Liver (tissue), 3 donors: ENCODE measurements at regions not wholly inside any gene's neighbourhood (a gene's known extent, or its start where the extent isn't known, plus 50 kb on each side); places are given as distances from the start of the nearest gene placed in this dataset.

Experiments
- CTCF ChIP-seq: fragments of 150-350 bp; IDR thresholded peaks from 2 replicates; pipeline ENCODE4 v1.5.1; 2017; ENCODE audit warnings: improper control_type of control experiment, low read depth, low read length; ENCODE audit not compliant: missing input control
- EGR1 ChIP-seq, 2 donors: IDR thresholded peaks; 2 replicates each; pipeline ENCODE4 v1.6.1; 2016 to 2018; ENCODE audit warnings: antibody characterized with exemption in 2 of 2, low read depth in 2 of 2
- FOXA1 ChIP-seq: IDR thresholded peaks from 2 replicates; pipeline ENCODE4 v1.6.1; 2016; ENCODE audit warnings: antibody characterized with exemption
- HNF4G ChIP-seq: IDR thresholded peaks from 2 replicates; pipeline ENCODE4 v1.6.1; 2016; ENCODE audit warnings: antibody characterized with exemption
- RAD21 ChIP-seq, 2 donors: IDR thresholded peaks; 2 replicates each; pipeline ENCODE4 v1.6.1; 2016; ENCODE audit warnings: antibody characterized with exemption in 2 of 2, mild to moderate bottlenecking in 2 of 2
- TAF1 ChIP-seq: conservative IDR thresholded peaks from 2 replicates; pipeline ENCODE4 v1.6.1; 2016; ENCODE audit warnings: antibody characterized with exemption, mild to moderate bottlenecking
- TF ChIP-seq, protein P1 (sequence below): IDR thresholded peaks from 2 replicates; pipeline ENCODE4 v1.6.1; 2016; ENCODE audit warnings: antibody characterized with exemption
- donor health status: healthy.
- donor health status: healthy.

DNA sequence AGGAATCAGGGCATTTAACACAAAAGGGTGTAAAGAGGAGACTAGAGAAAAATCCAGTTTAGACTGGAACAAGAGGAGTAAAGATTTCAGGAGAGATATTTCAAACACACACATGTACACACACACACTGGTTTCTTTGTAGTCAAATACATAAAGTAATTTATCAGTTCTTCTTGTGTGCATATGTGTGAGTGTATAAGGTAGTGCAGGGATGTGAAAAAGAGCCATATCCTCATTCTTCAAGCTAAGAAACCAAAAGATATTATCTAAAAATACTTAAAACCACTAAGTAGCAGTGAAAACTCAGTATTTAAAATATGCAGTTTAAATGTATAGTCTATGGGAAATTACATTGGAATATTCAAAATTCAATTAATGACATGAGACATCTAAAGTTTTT is 52.5 kb upstream of the CARD18 start:
- TF ChIP-seq, protein P1, sequence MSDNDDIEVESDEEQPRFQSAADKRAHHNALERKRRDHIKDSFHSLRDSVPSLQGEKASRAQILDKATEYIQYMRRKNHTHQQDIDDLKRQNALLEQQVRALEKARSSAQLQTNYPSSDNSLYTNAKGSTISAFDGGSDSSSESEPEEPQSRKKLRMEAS = no peak
- TF ChIP-seq CTCF = no peak
- TF ChIP-seq RAD21 (IDR thresholded peaks at IDR 0.05) = no peak
- TF ChIP-seq EGR1 (IDR thresholded peaks at IDR 0.05; ENCODE audit: low read depth in 2 of 2) = no peak
- no peak for TF ChIP-seq HNF4G
- no peak for TF ChIP-seq FOXA1
- no peak for TF ChIP-seq TAF1
